Immature natural killer cell (primary cell): ENCODE measurements at regions not wholly inside any gene's neighbourhood (a gene's known extent, or its start where the extent isn't known, plus 50 kb on each side); places are given as distances from the start of the nearest gene placed in this dataset.

Source experiments
- DNase-seq, 3 donors: peaks; one replicate each; pipeline ENCODE4 v3.0.0; 2022; ENCODE audit warnings: mixed read lengths in 1 of 3
- H3K27ac Mint-ChIP-seq, 6 donors: one replicate each; pipeline ENCODE4 v1.8.0; 2020; ENCODE audit warnings: mixed read lengths in 6 of 6, mild to moderate bottlenecking in 5 of 6, inconsistent platforms in 4 of 6, moderate library complexity in 3 of 6
- H3K27me3 Mint-ChIP-seq, 3 donors: one replicate each; pipeline ENCODE4 v1.8.0; 2020 to 2021; ENCODE audit warnings: low read depth in 3 of 3, mild to moderate bottlenecking in 3 of 3, mixed read lengths in 3 of 3, moderate library complexity in 3 of 3, inconsistent platforms in 1 of 3
- H3K36me3 Mint-ChIP-seq, 3 donors: one replicate each; pipeline ENCODE4 v1.8.0; 2020; ENCODE audit warnings: mixed read lengths in 3 of 3, inconsistent platforms in 2 of 3, mild to moderate bottlenecking in 2 of 3
- H3K4me1 Mint-ChIP-seq, 2 donors: one replicate each; pipeline ENCODE4 v1.8.0; 2020; ENCODE audit warnings: inconsistent platforms in 2 of 2, mild to moderate bottlenecking in 2 of 2, mixed read lengths in 2 of 2, moderate library complexity in 1 of 2
- H3K4me3 Mint-ChIP-seq, 5 donors: one replicate each; pipeline ENCODE4 v1.8.0; 2020; ENCODE audit warnings: mild to moderate bottlenecking in 5 of 5, mixed read lengths in 5 of 5, inconsistent platforms in 3 of 5, moderate library complexity in 3 of 5
- H3K9me3 Mint-ChIP-seq, 6 donors: one replicate each; pipeline ENCODE4 v1.8.0; 2020; ENCODE audit warnings: mild to moderate bottlenecking in 6 of 6, mixed read lengths in 6 of 6, inconsistent platforms in 4 of 6, moderate library complexity in 3 of 6

- Mint-ChIP-seq H3K27me3 (peaks cover 0 to 1% (median 0%) of the 10 kb centered on the region in 3 donors), H3K27ac (no peak overlapping the region), H3K4me1 (no peaks in the 10 kb centered on the region), H3K4me3 (no peak overlapping the region), H3K36me3 (no peaks in the 10 kb centered on the region), H3K9me3 (peaks cover 0 to 9% (median 0%) of the 10 kb centered on the region in 6 donors)
- no peak for DNase-seq
Observed at GRCh38 chr21:35309316-35309715, 260.2 kb upstream of the RUNX1 start.

GRCh38 chr21:35303085-35303484 is 254.0 kb upstream of the RUNX1 start:
- Mint-ChIP-seq H3K9me3 (no peaks in the 10 kb centered on the region), H3K27ac (no peak overlapping the region), H3K4me3 (no peak overlapping the region), H3K27me3 (peaks cover 2 to 3% (median 2%) of the 10 kb centered on the region in 3 donors), H3K4me1 (no peaks in the 10 kb centered on the region), H3K36me3 (no peaks in the 10 kb centered on the region)
- DNase-seq = no peak

- Mint-ChIP-seq H3K4me3 (no peak overlapping the region), H3K9me3 (no peaks in the 10 kb centered on the region), H3K4me1 (no peaks in the 10 kb centered on the region), H3K27me3 (peaks cover 2 to 3% (median 2%) of the 10 kb centered on the region in 3 donors), H3K36me3 (no peaks in the 10 kb centered on the region), H3K27ac (no peak overlapping the region)
- DNase-seq = no peak
Observed at GRCh38 chr21:35298757-35299156, 249.7 kb upstream of the RUNX1 start.

- Mint-ChIP-seq H3K36me3 (no peaks in the 10 kb centered on the region), H3K27ac (no peak overlapping the region), H3K27me3 (peaks cover 0 to 3% (median 2%) of the 10 kb centered on the region in 3 donors), H3K9me3 (no peaks in the 10 kb centered on the region), H3K4me3 (no peak overlapping the region), H3K4me1 (no peaks in the 10 kb centered on the region)
- no peak for DNase-seq
Observed at GRCh38 chr21:35297665-35298064, 248.6 kb upstream of the RUNX1 start.

- H3K4me1 Mint-ChIP-seq = no peaks in the 10 kb centered on the region
- no peak for DNase-seq
- no peak overlapping the region for H3K4me3 Mint-ChIP-seq
- H3K9me3 Mint-ChIP-seq = no peaks in the 10 kb centered on the region
- H3K27me3 Mint-ChIP-seq = peaks cover 0 to 3% (median 2%) of the 10 kb centered on the region in 3 donors
- H3K36me3 Mint-ChIP-seq = no peaks in the 10 kb centered on the region
- no peak overlapping the region for H3K27ac Mint-ChIP-seq
Observed at GRCh38 chr21:35294231-35294898, 245.3 kb upstream of the RUNX1 start.

- Mint-ChIP-seq H3K9me3 (peaks cover 5 to 15% (median 8%) of the 10 kb centered on the region in 6 donors), H3K36me3 (peaks cover 4 to 14% (median 5%) of the 10 kb centered on the region in 3 donors), H3K27me3 (peaks cover 0 to 12% (median 4%) of the 10 kb centered on the region in 3 donors), H3K4me1 (no peaks in the 10 kb centered on the region), H3K4me3 (no peak overlapping the region), H3K27ac (no peak overlapping the region)
- DNase-seq = no peak
Observed at GRCh38 chr21:35291973-35292627, 243.0 kb upstream of the RUNX1 start.

GRCh38 chr21:35291034-35291433 is 241.9 kb upstream of the RUNX1 start:
- no peak for DNase-seq
- Mint-ChIP-seq H3K27me3 (peaks cover 0 to 13% (median 4%) of the 10 kb centered on the region in 3 donors), H3K4me3 (no peak overlapping the region), H3K36me3 (peaks cover 4 to 15% (median 5%) of the 10 kb centered on the region in 3 donors), H3K9me3 (peaks cover 5 to 23% (median 12%) of the 10 kb centered on the region in 6 donors), H3K27ac (no peak overlapping the region), H3K4me1 (no peaks in the 10 kb centered on the region)

- peaks cover 4 to 15% (median 5%) of the 10 kb centered on the region in 3 donors for H3K36me3 Mint-ChIP-seq
- no peak for DNase-seq
- peaks cover 3 to 18% (median 4%) of the 10 kb centered on the region in 3 donors for H3K27me3 Mint-ChIP-seq
- H3K9me3 Mint-ChIP-seq = peaks cover 5 to 23% (median 12%) of the 10 kb centered on the region in 6 donors
- no peak overlapping the region for H3K4me3 Mint-ChIP-seq
- no peak overlapping the region for H3K27ac Mint-ChIP-seq
- no peaks in the 10 kb centered on the region for H3K4me1 Mint-ChIP-seq
Observed at GRCh38 chr21:35288238-35288637, 239.1 kb upstream of the RUNX1 start.

- no peak overlapping the region for H3K27ac Mint-ChIP-seq
Observed at GRCh38 chr21:35284199-35284598, 235.1 kb upstream of the RUNX1 start.

GRCh38 chr21:35282944-35283343 is 233.8 kb upstream of the RUNX1 start:
- H3K9me3 Mint-ChIP-seq = peaks cover 5 to 17% (median 12%) of the 10 kb centered on the region in 6 donors
- H3K27me3 Mint-ChIP-seq = peaks cover 3 to 12% (median 3%) of the 10 kb centered on the region in 3 donors
- peaks cover 0 to 8% (median 4%) of the 10 kb centered on the region in 3 donors for H3K36me3 Mint-ChIP-seq
- H3K27ac Mint-ChIP-seq = no peak overlapping the region
- peaks cover 2 to 5% of the 10 kb centered on the region in 2 donors for H3K4me1 Mint-ChIP-seq
- H3K4me3 Mint-ChIP-seq = no peak overlapping the region
- no peak for DNase-seq

More at GRCh38 chr21:35284199-35284598, 235.1 kb upstream of the RUNX1 start:
- H3K36me3 Mint-ChIP-seq = peaks cover 4 to 15% (median 5%) of the 10 kb centered on the region in 3 donors
- H3K27me3 Mint-ChIP-seq = peaks cover 3 to 16% (median 5%) of the 10 kb centered on the region in 3 donors
- no peak overlapping the region for H3K4me3 Mint-ChIP-seq
- H3K4me1 Mint-ChIP-seq = peaks cover 0 to 5% of the 10 kb centered on the region in 2 donors
- no peak for DNase-seq
- peaks cover 5 to 23% (median 12%) of the 10 kb centered on the region in 6 donors for H3K9me3 Mint-ChIP-seq

- peaks cover 3 to 9% (median 3%) of the 10 kb centered on the region in 3 donors for H3K27me3 Mint-ChIP-seq
Observed at GRCh38 chr21:35281956-35282355, 232.9 kb upstream of the RUNX1 start.

GRCh38 chr21:35280231-35280630 is 231.1 kb upstream of the RUNX1 start:
- H3K27ac Mint-ChIP-seq = peak overlapping the region in 1 of 6 donors; percentile 20
- peaks cover 3 to 5% (median 3%) of the 10 kb centered on the region in 3 donors for H3K27me3 Mint-ChIP-seq
- H3K4me3 Mint-ChIP-seq = no peak overlapping the region
- DNase-seq = no peak
- no peaks in the 10 kb centered on the region for H3K36me3 Mint-ChIP-seq
- peaks cover 15 to 16% of the 10 kb centered on the region in 2 donors for H3K4me1 Mint-ChIP-seq
- H3K9me3 Mint-ChIP-seq = no peaks in the 10 kb centered on the region

More at GRCh38 chr21:35281956-35282355, 232.9 kb upstream of the RUNX1 start:
- H3K9me3 Mint-ChIP-seq = peaks cover 0 to 7% (median 3%) of the 10 kb centered on the region in 6 donors
- DNase-seq = no peak
- no peak overlapping the region for H3K4me3 Mint-ChIP-seq
- peaks cover 10 to 12% of the 10 kb centered on the region in 2 donors for H3K4me1 Mint-ChIP-seq
- H3K27ac Mint-ChIP-seq = peak overlapping the region in 2 of 6 donors; percentile 7 to 13
- H3K36me3 Mint-ChIP-seq = no peaks in the 10 kb centered on the region

GRCh38 chr21:35275776-35276175 is 226.7 kb upstream of the RUNX1 start:
- no peak overlapping the region for H3K4me3 Mint-ChIP-seq
- H3K27ac Mint-ChIP-seq = no peak overlapping the region
- peaks cover 10 to 25% of the 10 kb centered on the region in 2 donors for H3K4me1 Mint-ChIP-seq
- H3K36me3 Mint-ChIP-seq = no peaks in the 10 kb centered on the region
- no peak for DNase-seq
- H3K9me3 Mint-ChIP-seq = no peaks in the 10 kb centered on the region
- H3K27me3 Mint-ChIP-seq = peaks cover 0 to 2% (median 0%) of the 10 kb centered on the region in 3 donors

- H3K4me3 Mint-ChIP-seq = no peak overlapping the region
- H3K27me3 Mint-ChIP-seq = peaks cover 0 to 2% (median 0%) of the 10 kb centered on the region in 3 donors
- no peak overlapping the region for H3K27ac Mint-ChIP-seq
- no peak for DNase-seq
- no peaks in the 10 kb centered on the region for H3K9me3 Mint-ChIP-seq
- H3K4me1 Mint-ChIP-seq = peaks cover 10 to 25% of the 10 kb centered on the region in 2 donors
- no peaks in the 10 kb centered on the region for H3K36me3 Mint-ChIP-seq
Observed at GRCh38 chr21:35274923-35275322, 225.8 kb upstream of the RUNX1 start.
